A204.1 (cell line): ENCODE measurements at regions not wholly inside any gene's neighbourhood (a gene's known extent, or its start where the extent isn't known, plus 50 kb on each side); places are given as distances from the start of the nearest gene placed in this dataset.

ENCODE experiments used
- FAIRE-seq: peaks from 2 replicates; lab custom pipeline; 2012; peaks lifted over from hg19 to GRCh38; lab: Jason Lieb, UNC

DNA sequence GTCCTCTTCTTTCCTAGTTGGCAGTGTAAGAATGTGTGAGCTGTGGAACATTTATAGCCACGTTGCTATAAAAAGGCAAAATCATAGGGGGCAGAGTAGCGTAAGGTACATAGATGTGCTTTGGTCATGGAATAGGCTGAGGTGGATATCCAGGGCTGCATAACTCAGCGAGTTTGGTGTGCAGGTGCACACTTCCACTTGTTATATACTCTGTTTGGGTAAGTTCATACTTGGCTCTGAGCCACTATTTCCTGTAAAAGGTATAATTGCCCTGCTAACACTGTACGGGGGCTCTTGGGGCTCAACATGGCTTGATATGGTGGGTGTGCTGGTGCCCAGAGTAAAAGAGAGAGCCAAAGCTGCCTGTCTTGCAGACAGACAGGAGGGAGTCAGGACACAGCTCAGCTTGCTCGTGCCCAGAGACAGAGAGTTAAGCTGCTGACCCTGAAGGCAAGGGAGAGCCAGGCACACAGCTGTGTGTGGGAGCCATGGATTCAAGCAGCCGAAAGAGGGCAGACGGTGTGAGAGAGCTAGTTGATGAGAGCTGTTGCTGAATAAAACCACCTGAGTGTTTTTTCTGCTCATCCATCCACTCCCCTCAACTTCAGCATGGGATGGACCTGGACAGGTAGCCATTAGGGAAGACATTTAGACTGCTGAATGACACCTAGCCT is 126.7 kb downstream of the DKK1 start:
- FAIRE-seq: no peak

DNA sequence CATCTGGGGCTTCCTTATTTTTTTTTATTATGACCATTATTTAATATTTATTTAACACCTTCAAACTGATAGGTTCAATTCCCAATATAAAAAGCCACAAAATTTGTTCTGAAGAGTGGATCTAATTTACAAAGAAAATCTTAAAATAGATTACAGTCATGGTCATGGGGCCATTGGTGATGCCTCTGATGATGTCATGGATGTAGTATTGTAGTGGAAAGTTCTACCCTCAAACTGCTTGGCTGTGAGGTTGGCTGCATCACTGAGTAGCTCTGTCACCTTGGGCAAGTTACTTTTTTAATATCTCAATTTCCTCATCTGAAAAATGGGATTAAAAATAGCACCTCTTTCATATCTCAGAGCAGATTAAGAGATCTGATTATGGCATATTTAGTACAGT is 128.5 kb downstream of the DKK1 start:
- no peak for FAIRE-seq

- no peak for FAIRE-seq
Measured at GRCh38 chr10:52443419-52444388, 129.6 kb downstream of the DKK1 start.

DNA sequence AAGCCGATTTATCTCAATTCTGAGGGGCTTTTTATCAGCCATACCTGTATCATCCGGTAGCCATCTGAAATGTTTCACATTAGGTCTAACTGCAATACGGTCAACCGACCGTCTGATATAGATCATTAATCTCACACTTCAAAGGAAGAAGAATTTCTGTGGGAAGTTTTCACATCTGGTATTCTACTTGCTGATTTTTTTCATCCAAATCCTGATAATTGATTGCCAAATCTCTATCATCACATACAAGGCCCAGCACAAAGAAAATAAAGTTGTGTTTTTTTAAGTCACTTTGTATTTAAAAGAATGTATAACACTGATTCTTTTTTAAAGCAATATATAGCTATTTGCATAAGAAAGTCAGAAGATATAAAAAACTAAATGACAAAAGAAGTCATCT is 132.3 kb downstream of the DKK1 start:
- no peak for FAIRE-seq

GRCh38 chr10:52447931-52448353 is 133.9 kb downstream of the DKK1 start:
- FAIRE-seq: no peak

- no peak for FAIRE-seq
Measured at GRCh38 chr10:52450762-52451291, 136.7 kb downstream of the DKK1 start.

GRCh38 chr10:52451817-52452216 is 137.7 kb downstream of the DKK1 start:
- FAIRE-seq: no peak

GRCh38 chr10:52452600-52453493 is 138.8 kb downstream of the DKK1 start:
- FAIRE-seq: no peak

GRCh38 chr10:52453501-52453900 is 139.4 kb downstream of the DKK1 start:
- FAIRE-seq: no peak

DNA sequence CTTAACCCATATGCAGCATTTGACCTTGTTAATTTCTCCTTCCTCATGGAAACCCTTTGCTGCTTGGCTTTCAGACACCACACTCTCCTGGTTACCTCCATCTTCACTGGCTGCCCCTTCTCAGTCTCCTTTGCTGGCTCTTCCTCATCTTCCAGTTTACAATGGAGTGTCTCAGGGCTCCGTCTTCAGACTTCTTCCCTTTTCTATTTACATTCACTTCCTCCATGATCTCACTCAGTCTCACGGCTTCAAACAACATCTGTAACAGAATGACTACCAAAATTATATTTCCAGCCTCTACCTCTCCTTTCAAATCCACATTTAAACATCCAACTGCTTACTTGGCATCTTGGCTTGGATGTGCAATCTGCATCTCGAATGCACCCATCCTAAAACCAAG is 140.4 kb downstream of the DKK1 start:
- FAIRE-seq: no peak

DNA sequence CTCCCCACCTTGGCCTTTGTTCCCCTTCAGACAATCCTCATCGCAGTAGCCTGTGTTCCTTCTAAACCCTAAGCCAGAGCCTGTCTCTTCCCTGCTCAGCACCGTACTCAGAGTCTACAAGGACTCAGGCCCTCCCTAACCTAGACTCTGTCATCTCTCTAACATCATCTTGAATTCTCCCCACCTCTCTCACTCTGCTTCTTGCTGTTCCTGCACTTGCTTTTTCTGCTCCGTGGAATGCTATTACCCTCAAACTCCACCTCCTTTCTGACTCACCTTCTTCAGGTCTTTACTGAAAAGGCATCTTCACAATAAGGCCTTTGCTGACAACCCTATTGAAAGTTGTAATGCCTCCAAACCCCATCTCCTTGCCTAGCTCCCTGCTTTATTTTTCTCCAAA is 141.0 kb downstream of the DKK1 start:
- no peak for FAIRE-seq

DNA sequence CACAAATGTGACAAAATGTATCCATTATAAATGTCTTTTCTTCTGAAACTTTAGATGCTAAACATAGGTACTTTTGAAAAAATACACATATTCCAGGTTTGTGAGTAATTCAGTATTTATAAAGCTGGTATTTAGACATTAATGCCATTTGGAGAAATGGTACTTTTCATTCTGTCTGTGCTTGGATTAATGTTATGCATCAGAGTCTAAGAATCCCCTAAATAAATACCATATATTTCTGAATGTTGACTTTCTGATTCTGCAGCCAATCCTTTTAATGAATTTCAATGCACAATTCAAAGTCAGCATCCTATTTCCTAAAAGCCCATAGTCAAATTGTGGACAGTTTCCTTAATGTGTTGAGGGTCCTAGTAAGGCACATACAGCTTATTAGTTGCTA is 145.0 kb downstream of the DKK1 start:
- no peak for FAIRE-seq

- FAIRE-seq: no peak
Measured at GRCh38 chr10:52463826-52464225, 149.7 kb downstream of the DKK1 start.

DNA sequence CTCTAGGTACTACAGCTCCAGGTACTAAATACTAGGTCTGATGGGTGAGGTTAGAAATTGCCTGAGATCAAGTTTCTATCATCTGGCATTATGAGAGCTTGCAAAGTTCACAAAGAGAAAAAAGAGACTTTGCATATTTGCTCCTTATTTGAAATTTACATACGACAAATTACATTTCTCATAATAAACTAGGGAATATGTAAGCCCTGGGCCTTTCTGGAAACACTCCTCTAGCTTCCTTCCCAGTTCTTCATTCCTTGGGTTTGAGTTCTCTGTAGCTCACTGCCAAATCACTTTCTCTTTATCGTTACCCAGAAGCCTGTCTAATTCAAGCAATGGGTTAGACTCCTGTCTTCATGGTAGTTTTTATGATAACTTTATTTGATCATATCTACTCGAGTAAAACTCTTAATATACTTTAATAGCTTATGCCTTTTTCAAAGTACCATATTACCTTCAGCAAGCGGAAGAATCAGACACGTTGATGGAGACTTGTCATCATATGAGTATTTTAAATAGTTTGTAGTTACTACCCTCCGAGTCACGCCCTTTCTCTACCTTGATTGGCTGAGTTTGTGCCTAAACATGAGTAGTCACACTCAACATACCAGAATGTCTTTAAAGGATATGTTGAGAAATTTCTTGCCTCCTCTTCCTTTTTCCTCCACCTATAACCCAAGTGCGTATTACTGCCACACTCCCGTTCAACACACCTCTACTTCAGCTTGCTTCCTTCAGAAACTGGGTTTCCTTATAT is 150.5 kb downstream of the DKK1 start:
- no peak for FAIRE-seq

DNA sequence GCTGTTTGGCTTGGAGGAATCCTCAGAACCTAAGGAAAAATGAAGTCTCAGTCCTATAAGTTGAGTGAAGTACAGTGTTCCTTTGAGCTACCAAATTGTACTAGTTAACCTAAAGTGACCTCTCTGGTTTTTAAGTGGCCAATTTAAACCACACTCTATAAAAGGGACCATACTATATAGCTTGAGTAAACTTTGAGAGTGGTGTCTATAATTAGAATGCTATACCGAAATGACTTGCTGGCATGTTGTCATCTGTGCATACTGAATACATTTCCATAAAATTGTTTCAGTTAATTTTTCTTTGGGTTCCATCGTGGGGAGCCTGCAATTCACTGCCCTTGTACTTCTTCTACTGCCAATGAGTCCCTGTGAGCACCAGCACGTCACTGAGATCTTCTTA is 151.1 kb downstream of the DKK1 start:
- FAIRE-seq: no peak

- FAIRE-seq: no peak
Measured at GRCh38 chr10:52466464-52466863, 152.4 kb downstream of the DKK1 start.

GRCh38 chr10:52469970-52470705 is 156.1 kb downstream of the DKK1 start:
- FAIRE-seq: no peak

GRCh38 chr10:52472406-52473146 is 158.5 kb downstream of the DKK1 start:
- no peak for FAIRE-seq

GRCh38 chr10:52474265-52474664 is 160.2 kb downstream of the DKK1 start:
- no peak for FAIRE-seq

- FAIRE-seq: no peak
Measured at GRCh38 chr10:52477305-52477704, 163.2 kb downstream of the DKK1 start.
